ENCODE measurements at regions not wholly inside any gene's neighbourhood (a gene's known extent, or its start where the extent isn't known, plus 50 kb on each side); places are given as distances from the start of the nearest gene placed in this dataset.

- DNase-seq (ENCODE audit: low read depth in 2 of 2) = no peak
- Histone ChIP-seq H3K4me1 (ENCODE audit: control insufficient read depth, extremely low read depth, insufficient read depth, low read length) (no peaks in the 10 kb centered on the region), H3K27ac (ENCODE audit: insufficient read depth, low read length) (no peak overlapping the region), H3K4me3 (replicated peaks in 1 of 4; ENCODE audit: control extremely low read depth in 1 of 4, insufficient read depth in 1 of 4, low read depth in 3 of 4, low read length in 4 of 4) (no peak overlapping the region), H3K36me3 (ENCODE audit: control insufficient read depth, insufficient read depth, low read length) (no peaks in the 10 kb centered on the region), H3K79me2 (ENCODE audit: control insufficient read depth, insufficient read depth, low read length) (no peaks in the 10 kb centered on the region), H3K9ac (ENCODE audit: insufficient read depth, low read length) (no peak overlapping the region), H2AFZ (ENCODE audit: low read length) (no peak overlapping the region), H3K9me3 (ENCODE audit: control insufficient read depth, insufficient read depth, low read depth, low read length) (no peaks in the 10 kb centered on the region), H3K27me3 (ENCODE audit: control insufficient read depth, insufficient read depth, low read length) (no peaks in the 10 kb centered on the region), H3K4me2 (ENCODE audit: extremely low read depth, insufficient read depth, low read length) (no peak overlapping the region), H4K20me1 (ENCODE audit: control insufficient read depth, extremely low read depth, insufficient read depth, low read length) (no peaks in the 10 kb centered on the region)
- TF ChIP-seq EZH2 (IDR thresholded peaks at IDR 0.05; ENCODE audit: low read length, missing control alignments) = no peak
- no peak for TF ChIP-seq CTCF (conservative IDR thresholded peaks at IDR 0.05 in 1 of 2, IDR thresholded peaks at IDR 0.05 in 1 of 2; ENCODE audit: low read depth in 1 of 2, low read length in 2 of 2)
These were observed 99.1 kb upstream of the ZNF644 start for GRCh38 chr1:91120936-91121335.

GRCh38 chr1:91120421-91120820 is 98.6 kb upstream of the ZNF644 start:
- Histone ChIP-seq H3K36me3 (ENCODE audit: control insufficient read depth, insufficient read depth, low read length) (no peaks in the 10 kb centered on the region), H3K9me3 (ENCODE audit: control insufficient read depth, insufficient read depth, low read depth, low read length) (no peaks in the 10 kb centered on the region), H3K27ac (ENCODE audit: insufficient read depth, low read length) (no peak overlapping the region), H3K9ac (ENCODE audit: insufficient read depth, low read length) (no peak overlapping the region), H2AFZ (ENCODE audit: low read length) (no peak overlapping the region), H3K4me2 (ENCODE audit: extremely low read depth, insufficient read depth, low read length) (no peak overlapping the region), H4K20me1 (ENCODE audit: control insufficient read depth, extremely low read depth, insufficient read depth, low read length) (no peaks in the 10 kb centered on the region), H3K4me1 (ENCODE audit: control insufficient read depth, extremely low read depth, insufficient read depth, low read length) (no peaks in the 10 kb centered on the region), H3K4me3 (replicated peaks in 1 of 4; ENCODE audit: control extremely low read depth in 1 of 4, insufficient read depth in 1 of 4, low read depth in 3 of 4, low read length in 4 of 4) (no peak overlapping the region), H3K79me2 (ENCODE audit: control insufficient read depth, insufficient read depth, low read length) (no peaks in the 10 kb centered on the region), H3K27me3 (ENCODE audit: control insufficient read depth, insufficient read depth, low read length) (no peaks in the 10 kb centered on the region)
- no peak for DNase-seq (ENCODE audit: low read depth in 2 of 2)
- TF ChIP-seq CTCF (conservative IDR thresholded peaks at IDR 0.05 in 1 of 2, IDR thresholded peaks at IDR 0.05 in 1 of 2; ENCODE audit: low read depth in 1 of 2, low read length in 2 of 2) (no peak), EZH2 (IDR thresholded peaks at IDR 0.05; ENCODE audit: low read length, missing control alignments) (no peak)

GRCh38 chr1:91104712-91105111 is 82.9 kb upstream of the ZNF644 start:
- Histone ChIP-seq H3K27me3 (ENCODE audit: control insufficient read depth, insufficient read depth, low read length) (no peaks in the 10 kb centered on the region), H3K79me2 (ENCODE audit: control insufficient read depth, insufficient read depth, low read length) (no peaks in the 10 kb centered on the region), H3K4me2 (ENCODE audit: extremely low read depth, insufficient read depth, low read length) (no peak overlapping the region), H3K27ac (ENCODE audit: insufficient read depth, low read length) (no peak overlapping the region), H2AFZ (ENCODE audit: low read length) (no peak overlapping the region), H4K20me1 (ENCODE audit: control insufficient read depth, extremely low read depth, insufficient read depth, low read length) (no peaks in the 10 kb centered on the region), H3K9me3 (ENCODE audit: control insufficient read depth, insufficient read depth, low read depth, low read length) (no peaks in the 10 kb centered on the region), H3K4me1 (ENCODE audit: control insufficient read depth, extremely low read depth, insufficient read depth, low read length) (no peaks in the 10 kb centered on the region), H3K4me3 (replicated peaks in 1 of 4; ENCODE audit: control extremely low read depth in 1 of 4, insufficient read depth in 1 of 4, low read depth in 3 of 4, low read length in 4 of 4) (no peak overlapping the region), H3K9ac (ENCODE audit: insufficient read depth, low read length) (no peak overlapping the region), H3K36me3 (ENCODE audit: control insufficient read depth, insufficient read depth, low read length) (no peaks in the 10 kb centered on the region)
- TF ChIP-seq EZH2 (IDR thresholded peaks at IDR 0.05; ENCODE audit: low read length, missing control alignments) = no peak
- no peak for TF ChIP-seq CTCF (conservative IDR thresholded peaks at IDR 0.05 in 1 of 2, IDR thresholded peaks at IDR 0.05 in 1 of 2; ENCODE audit: low read depth in 1 of 2, low read length in 2 of 2)
- DNase-seq (ENCODE audit: low read depth in 2 of 2) = no peak

All from fibroblast of lung (primary cell).